NCI-H2171 (cell line): ENCODE measurements at regions not wholly inside any gene's neighbourhood (a gene's known extent, or its start where the extent isn't known, plus 50 kb on each side); places are given as distances from the start of the nearest gene placed in this dataset.

ENCODE experiments used
- DNase-seq: peaks from one replicate; lab custom pipeline; 2025; lab: John Stamatoyannopoulos, UW

- no peak for DNase-seq
Observed at GRCh38 chr4:124322234-124323065, 390.1 kb downstream of the ANKRD50 start.

GRCh38 chr4:124325690-124326089, 386.8 kb downstream of the ANKRD50 start:
- DNase-seq: no peak

GRCh38 chr4:124329134-124329533, 383.4 kb downstream of the ANKRD50 start:
- no peak for DNase-seq

GRCh38 chr4:124330045-124330444, 382.5 kb downstream of the ANKRD50 start:
- DNase-seq: no peak

GRCh38 chr4:124331781-124332180, 380.8 kb downstream of the ANKRD50 start:
- no peak for DNase-seq

GRCh38 chr4:124333466-124333865, 379.1 kb downstream of the ANKRD50 start:
- no peak for DNase-seq

- no peak for DNase-seq
Observed at GRCh38 chr4:124334119-124334518, 378.4 kb downstream of the ANKRD50 start.

GRCh38 chr4:124337874-124338273, 374.7 kb downstream of the ANKRD50 start:
- no peak for DNase-seq

GRCh38 chr4:124343661-124344171, 368.8 kb downstream of the ANKRD50 start:
- no peak for DNase-seq

GRCh38 chr4:124372916-124373315, 339.6 kb downstream of the ANKRD50 start:
- no peak for DNase-seq

GRCh38 chr4:124386163-124386562, 326.4 kb downstream of the ANKRD50 start:
- DNase-seq: no peak

GRCh38 chr4:124386648-124387047, 325.9 kb downstream of the ANKRD50 start:
- no peak for DNase-seq

- DNase-seq: no peak
Observed at GRCh38 chr4:124389591-124389990, 322.9 kb downstream of the ANKRD50 start.

- DNase-seq: no peak
Observed at GRCh38 chr4:124390861-124391260, 321.7 kb downstream of the ANKRD50 start.

- no peak for DNase-seq
Observed at GRCh38 chr4:124396333-124396732, 316.2 kb downstream of the ANKRD50 start.

- no peak for DNase-seq
Observed at GRCh38 chr4:124401606-124402005, 310.9 kb downstream of the ANKRD50 start.

GRCh38 chr4:124409044-124409443, 303.5 kb downstream of the ANKRD50 start:
- no peak for DNase-seq

GRCh38 chr4:124414276-124415040, 298.1 kb downstream of the ANKRD50 start:
- no peak for DNase-seq

- DNase-seq: no peak
Observed at GRCh38 chr4:124415146-124415545, 297.4 kb downstream of the ANKRD50 start.

- no peak for DNase-seq
Observed at GRCh38 chr4:124417371-124417770, 295.2 kb downstream of the ANKRD50 start.

GRCh38 chr4:124420166-124420695, 292.3 kb downstream of the ANKRD50 start:
- DNase-seq: no peak

- DNase-seq: no peak
Observed at GRCh38 chr4:124423160-124423559, 289.4 kb downstream of the ANKRD50 start.

- DNase-seq: no peak
Observed at GRCh38 chr4:124426279-124426678, 286.3 kb downstream of the ANKRD50 start.
